ENCODE measurements at regions not wholly inside any gene's neighbourhood (a gene's known extent, or its start where the extent isn't known, plus 50 kb on each side); places are given as distances from the start of the nearest gene placed in this dataset.

GRCh38 chr4:96504386-96504785 is 664.5 kb downstream of the PDHA2 start:
- no peak for TF ChIP-seq CTCF (IDR thresholded peaks at IDR 0.05)
- no peak for TF ChIP-seq ZFX (IDR thresholded peaks at IDR 0.05; ENCODE audit: borderline replicate concordance)

Data from 22Rv1 (cell line).